ENCODE measurements at regions not wholly inside any gene's neighbourhood (a gene's known extent, or its start where the extent isn't known, plus 50 kb on each side); places are given as distances from the start of the nearest gene placed in this dataset.
"Not testable (repeated sequence)": the region's sequence is repeated elsewhere in the genome, so short reads cannot be mapped to it uniquely, and the experiment has no call there.

DNA sequence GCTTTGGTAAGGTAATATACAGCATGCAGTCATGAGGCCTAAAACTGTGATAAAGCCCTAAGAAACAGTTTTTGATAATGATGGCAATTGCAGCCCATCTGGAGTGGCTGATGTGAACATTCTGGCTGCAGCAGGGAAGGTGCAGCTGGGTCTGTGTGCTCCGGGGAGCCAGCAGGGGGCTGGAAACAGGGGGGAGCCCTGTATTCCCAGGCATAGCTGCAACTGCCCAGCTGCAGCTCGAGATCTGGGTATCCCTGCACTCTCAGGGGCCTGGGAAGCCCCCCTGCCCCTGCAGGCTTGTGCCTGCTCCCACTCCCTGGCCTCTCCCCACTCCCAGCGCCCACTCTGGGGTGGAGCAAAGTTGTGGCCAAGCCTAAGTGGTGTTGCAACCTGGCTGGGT, 95.6 kb downstream of the RRAGB start:
- no peak overlapping the region for H3K4me3 ChIP-seq (ENCODE audit: low read depth, low read length)
- TF ChIP-seq, protein P1, sequence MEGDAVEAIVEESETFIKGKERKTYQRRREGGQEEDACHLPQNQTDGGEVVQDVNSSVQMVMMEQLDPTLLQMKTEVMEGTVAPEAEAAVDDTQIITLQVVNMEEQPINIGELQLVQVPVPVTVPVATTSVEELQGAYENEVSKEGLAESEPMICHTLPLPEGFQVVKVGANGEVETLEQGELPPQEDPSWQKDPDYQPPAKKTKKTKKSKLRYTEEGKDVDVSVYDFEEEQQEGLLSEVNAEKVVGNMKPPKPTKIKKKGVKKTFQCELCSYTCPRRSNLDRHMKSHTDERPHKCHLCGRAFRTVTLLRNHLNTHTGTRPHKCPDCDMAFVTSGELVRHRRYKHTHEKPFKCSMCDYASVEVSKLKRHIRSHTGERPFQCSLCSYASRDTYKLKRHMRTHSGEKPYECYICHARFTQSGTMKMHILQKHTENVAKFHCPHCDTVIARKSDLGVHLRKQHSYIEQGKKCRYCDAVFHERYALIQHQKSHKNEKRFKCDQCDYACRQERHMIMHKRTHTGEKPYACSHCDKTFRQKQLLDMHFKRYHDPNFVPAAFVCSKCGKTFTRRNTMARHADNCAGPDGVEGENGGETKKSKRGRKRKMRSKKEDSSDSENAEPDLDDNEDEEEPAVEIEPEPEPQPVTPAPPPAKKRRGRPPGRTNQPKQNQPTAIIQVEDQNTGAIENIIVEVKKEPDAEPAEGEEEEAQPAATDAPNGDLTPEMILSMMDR (IDR thresholded peaks at IDR 0.05; ENCODE audit: borderline replicate concordance, insufficient read depth, low read depth, low read length) = no peak

DNA sequence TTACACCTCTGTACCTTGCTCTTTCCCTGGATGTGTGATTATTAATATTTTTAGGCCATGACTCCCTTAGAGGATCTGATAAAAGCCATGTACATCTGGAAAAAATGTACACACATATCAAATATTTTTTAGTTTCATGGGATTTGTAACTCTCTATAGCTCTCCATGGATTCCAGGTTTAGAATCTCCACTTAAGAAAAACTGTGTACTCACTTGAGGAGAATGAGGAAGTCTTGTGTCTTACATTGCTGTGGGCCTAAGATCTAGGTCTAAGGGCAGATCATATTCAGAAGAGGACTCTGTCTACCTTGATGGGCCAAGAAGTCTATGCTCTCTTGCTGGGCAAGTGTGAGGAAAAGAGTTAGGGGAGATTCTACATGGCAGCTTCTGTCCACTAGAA, 98.0 kb downstream of the RRAGB start:
- H3K4me3 ChIP-seq (ENCODE audit: low read depth, low read length) = no peak overlapping the region
- TF ChIP-seq, protein P1 (IDR thresholded peaks at IDR 0.05; ENCODE audit: borderline replicate concordance, insufficient read depth, low read depth, low read length) = no peak

DNA sequence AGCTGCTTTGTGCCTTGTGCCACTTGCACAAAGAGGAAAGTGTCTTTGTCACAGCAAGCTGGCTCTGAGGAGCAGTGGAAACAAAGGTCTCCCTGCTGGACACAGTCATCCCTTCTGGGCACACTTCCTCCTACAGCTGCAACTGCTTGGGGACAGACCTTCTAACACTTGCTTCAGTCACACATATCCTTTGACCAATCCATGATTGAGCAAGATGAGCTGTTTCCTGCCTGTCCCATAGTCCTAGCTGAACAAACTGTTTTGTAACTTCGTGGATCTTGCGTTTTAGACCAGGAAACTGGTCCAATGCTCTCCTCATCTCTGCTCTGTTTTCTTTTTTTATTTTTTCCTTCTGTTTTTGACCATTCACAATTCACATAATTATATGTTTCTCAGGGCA, 98.5 kb downstream of the RRAGB start:
- TF ChIP-seq, protein P1 (IDR thresholded peaks at IDR 0.05; ENCODE audit: borderline replicate concordance, insufficient read depth, low read depth, low read length) = no peak
- no peak overlapping the region for H3K4me3 ChIP-seq (ENCODE audit: low read depth, low read length)

DNA sequence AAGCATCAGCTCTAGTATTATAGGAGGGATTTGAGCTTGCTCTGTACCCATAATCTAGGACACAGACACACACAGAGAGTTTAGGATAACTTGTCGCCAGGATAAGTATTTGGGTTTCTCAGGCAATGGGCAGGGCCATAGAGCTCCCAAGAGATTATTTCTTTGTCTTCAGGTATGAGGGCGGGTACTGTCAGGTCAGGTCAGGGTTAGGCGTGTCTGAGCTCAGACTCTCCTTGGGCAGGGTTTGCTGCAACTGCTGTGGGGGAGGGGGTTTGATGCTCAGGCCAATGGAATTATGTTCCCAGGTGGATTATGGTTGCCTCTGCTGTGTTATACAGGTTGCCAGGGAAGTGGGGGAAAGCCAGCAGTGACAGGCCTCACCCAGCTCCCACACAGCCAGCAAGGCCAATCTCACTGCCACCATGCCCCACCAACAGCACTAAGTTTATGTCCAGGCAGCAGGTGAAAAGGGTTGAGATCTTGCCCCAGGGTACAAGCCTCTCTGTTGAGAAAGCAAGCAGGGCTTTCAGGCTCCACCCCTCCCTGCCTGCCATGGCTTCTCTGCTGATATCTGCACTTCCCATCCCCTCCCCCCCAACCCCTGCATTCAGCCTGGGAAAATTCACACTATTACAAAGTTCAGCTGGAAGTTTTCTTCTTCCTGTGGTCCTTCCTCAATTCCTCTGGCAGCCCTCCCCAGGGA, 101.3 kb downstream of the RRAGB start:
- TF ChIP-seq, protein P1 (IDR thresholded peaks at IDR 0.05; ENCODE audit: borderline replicate concordance, insufficient read depth, low read depth, low read length) = no peak
- H3K4me3 ChIP-seq (ENCODE audit: low read depth, low read length) = no peak overlapping the region

DNA sequence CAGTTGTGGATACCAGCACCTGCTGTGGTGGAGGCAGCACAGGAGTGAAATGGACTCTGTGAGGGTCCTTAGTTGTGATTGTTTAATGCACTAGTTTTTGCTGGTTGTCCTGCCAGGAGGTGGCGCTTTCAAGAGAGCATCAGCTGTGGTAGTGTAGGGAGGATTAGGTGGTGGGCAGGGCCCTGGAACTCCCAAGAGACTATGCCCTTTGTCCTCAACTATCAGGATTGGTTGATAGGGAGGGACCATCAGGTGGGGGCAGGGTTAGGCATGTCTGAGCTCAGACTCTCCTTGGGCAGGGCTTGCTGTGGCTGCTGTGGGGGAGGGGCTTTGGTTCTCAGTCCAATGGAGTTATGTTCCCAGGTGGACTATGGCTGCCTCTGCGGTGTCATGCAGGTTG, 121.9 kb downstream of the RRAGB start:
- TF ChIP-seq, protein P1 (IDR thresholded peaks at IDR 0.05; ENCODE audit: borderline replicate concordance, insufficient read depth, low read depth, low read length) = peak; percentile 18; the same call in 1 of the 2 replicates
- no peak overlapping the region for H3K4me3 ChIP-seq (ENCODE audit: low read depth, low read length)

DNA sequence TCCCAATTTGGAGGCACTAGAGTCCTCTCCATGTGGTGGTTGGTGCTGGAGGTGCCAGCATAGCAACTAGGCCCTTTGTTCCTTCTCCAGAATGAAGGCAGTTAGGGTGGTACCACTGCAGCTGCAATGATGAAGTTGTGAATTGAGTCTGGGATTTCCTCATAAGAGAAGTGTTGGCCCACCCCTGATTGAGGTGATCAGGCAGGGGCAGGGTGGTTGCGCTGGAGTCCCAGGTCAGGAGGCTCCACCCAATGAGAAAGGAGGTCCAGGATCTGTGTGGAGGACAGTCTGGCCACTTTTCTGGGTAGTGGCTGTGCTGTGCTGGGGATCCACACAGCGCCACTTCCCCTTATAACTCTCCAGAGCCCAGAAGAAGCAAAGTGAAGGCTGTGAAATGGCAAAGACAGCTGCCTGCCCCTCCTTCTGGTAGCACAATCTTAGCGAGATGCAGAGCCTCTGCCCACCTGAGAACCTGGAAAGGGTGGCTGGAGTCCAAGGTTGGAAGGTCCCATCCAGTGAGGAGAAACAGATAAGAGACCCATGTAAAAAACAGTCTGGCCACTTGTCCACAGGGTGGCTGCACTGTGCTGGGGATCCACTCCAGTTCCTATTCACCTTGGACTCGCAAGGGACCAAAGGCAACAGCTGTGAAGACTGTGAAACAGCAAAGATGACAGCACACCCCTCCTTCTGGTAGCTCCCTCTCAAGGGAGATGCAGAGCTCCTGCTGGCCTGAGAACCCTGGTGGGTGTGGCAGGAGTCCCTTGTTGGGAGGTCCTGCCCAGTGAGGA, 124.6 kb downstream of the RRAGB start:
- no peak overlapping the region for H3K4me3 ChIP-seq (ENCODE audit: low read depth, low read length)
- TF ChIP-seq, protein P1 (IDR thresholded peaks at IDR 0.05; ENCODE audit: borderline replicate concordance, insufficient read depth, low read depth, low read length) = no peak

DNA sequence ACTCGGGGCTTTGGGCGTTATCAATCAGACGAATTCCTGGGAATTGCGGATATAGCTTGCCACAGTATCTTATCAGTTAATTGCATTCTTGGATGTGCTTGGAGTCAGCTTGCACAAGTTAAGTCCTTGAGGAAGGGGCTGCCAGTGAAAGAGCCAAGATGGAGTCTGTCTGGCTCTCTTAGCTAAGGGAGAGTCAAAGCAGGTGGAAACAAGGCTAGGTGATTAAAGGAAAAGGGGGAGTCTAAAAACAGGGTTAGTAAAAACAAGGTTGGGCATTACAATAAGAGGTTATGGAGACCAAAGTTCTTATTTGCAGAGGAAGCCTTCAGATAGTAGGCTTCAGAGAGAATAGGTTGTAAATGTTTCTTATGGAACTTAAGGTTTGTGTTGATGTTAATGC, 149.2 kb downstream of the RRAGB start:
- not testable (repeated sequence) for H3K4me3 ChIP-seq (ENCODE audit: low read depth, low read length)

Data from GM12875 (cell line).